Transverse colon (tissue), 4 donors: ENCODE measurements at regions not wholly inside any gene's neighbourhood (a gene's known extent, or its start where the extent isn't known, plus 50 kb on each side); places are given as distances from the start of the nearest gene placed in this dataset.

ENCODE experiments used
- DNase-seq: peaks from one replicate; pipeline ENCODE4 v3.0.0-alpha.2; 2019
- H3K27ac ChIP-seq, 4 donors: fragments of 200-600 bp; sonication (generic); 2 replicates each; pipeline ENCODE4 v1.5.1; 2016 to 2018; ENCODE audit warnings: inconsistent platforms in 4 of 4
- H3K27me3 ChIP-seq: fragments of 200-600 bp; sonication (generic); 2 replicates; pipeline ENCODE4 v1.5.1; 2017; ENCODE audit warnings: inconsistent platforms
- H3K36me3 ChIP-seq, 4 donors: fragments of 200-600 bp; sonication (generic); 2 replicates each; pipeline ENCODE4 v1.5.1; 2017 to 2019; ENCODE audit warnings: inconsistent platforms in 4 of 4
- H3K4me1 ChIP-seq, 4 donors: fragments of 200-600 bp; sonication (generic); 2 replicates each; pipeline ENCODE4 v1.5.1; 2017 to 2020; ENCODE audit warnings: inconsistent platforms in 4 of 4
- H3K4me3 ChIP-seq, 4 donors: fragments of 200-600 bp; sonication (generic); 1 replicate in 1 of 4; 2 replicates in 3 of 4; pipeline versions ENCODE4 v1.5.1 to v1.6.1; 2017 to 2019; ENCODE audit warnings: inconsistent platforms in 4 of 4
- H3K9me3 ChIP-seq, 2 donors: fragments of 200-600 bp; sonication (generic); 2 replicates each; pipeline ENCODE4 v1.5.1; 2017 to 2019; ENCODE audit warnings: inconsistent platforms in 2 of 2
- CTCF ChIP-seq, 5 experiments: fragments of 200-600 bp in 3 of 5; fragments of 450-650 bp in 2 of 5; sonication (generic) in 3 of 5; IDR thresholded peaks; 1 replicate in 2 of 5; 2 replicates in 3 of 5; pipeline ENCODE4 v1.5.1; 2016 to 2017; ENCODE audit warnings: antibody characterized with exemption in 5 of 5, inconsistent platforms in 3 of 5, mild to moderate bottlenecking in 2 of 5, moderate library complexity in 1 of 5
- EP300 ChIP-seq: sonication (generic); formaldehyde crosslinking; IDR thresholded peaks from one replicate; pipeline ENCODE4 v1.6.1; 2017; ENCODE audit warnings: antibody characterized with exemption, low read depth
- POLR2A ChIP-seq: fragments of 450-650 bp; IDR thresholded peaks from one replicate; pipeline ENCODE4 v1.6.1; 2016; ENCODE audit warnings: antibody characterized with exemption, mild to moderate bottlenecking, moderate library complexity
- POLR2AphosphoS5 ChIP-seq, 3 donors: sonication (generic); formaldehyde crosslinking; IDR thresholded peaks; one replicate each; pipeline ENCODE4 v1.6.1; 2016; ENCODE audit warnings: antibody characterized with exemption in 3 of 3
- WGBS, 2 donors: methylation state at CpG; one replicate each; pipeline ENCODE4 v1.1.5; 2018; ENCODE audit warnings: low coverage in 1 of 2; 5-methylcytosine and 5-hydroxymethylcytosine counted together
- in situ Hi-C, 4 donors: fragments of 200-750 bp; cut with MboI; loops; one replicate each; pipeline versions ENCODE4 v1.15.0 to v1.15.1; 2017; ENCODE audit warnings: low sequenced_read_pairs in 3 of 4, low pct_ligation_motif_present in 1 of 4, low pct_unique_long_range_greater_than_20kb in 1 of 4
- intact Hi-C: fragments of 100-400 bp; cut with DNase I; formaldehyde crosslinking; loops from one replicate; pipeline ENCODE4 v1.15.1; 2023; ENCODE audit warnings: low total_unique reads

DNA sequence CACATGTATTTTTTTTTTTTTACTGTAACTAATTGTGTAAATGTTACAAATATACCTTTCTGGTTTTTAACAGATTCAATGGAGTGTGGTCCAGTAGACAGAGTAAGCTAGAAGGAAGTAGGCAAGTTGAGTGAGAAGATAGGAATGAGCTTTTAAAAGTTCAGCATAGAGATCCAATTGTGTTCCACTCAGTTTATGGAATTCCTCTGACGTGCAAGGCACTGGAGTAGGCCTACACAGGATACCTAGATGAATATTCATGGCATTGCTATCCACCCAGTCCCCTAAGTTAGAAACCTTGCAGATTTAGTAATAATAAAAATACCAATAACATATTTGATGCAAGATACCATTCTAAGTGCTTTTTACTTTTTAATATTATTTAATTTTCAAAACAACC, 225.6 kb upstream of the ARID2 start:
- Histone ChIP-seq H3K4me1 (no peaks in the 10 kb centered on the region), H3K27ac (no peak overlapping the region), H3K36me3 (no peaks in the 10 kb centered on the region), H3K4me3 (no peak overlapping the region), H3K27me3 (no peaks in the 10 kb centered on the region), H3K9me3 (no peaks in the 10 kb centered on the region)
- in situ Hi-C loops: no loop called here
- intact Hi-C loops: no loop called here
- TF ChIP-seq POLR2AphosphoS5 (IDR thresholded peaks at IDR 0.05): no peak
- no peak for TF ChIP-seq POLR2A
- TF ChIP-seq EP300: no peak
- no peak for TF ChIP-seq CTCF (IDR thresholded peaks at IDR 0.05)
- no peak for DNase-seq
- 57 to 73% methylated on average over 1 of the region's 1 CpG for WGBS, 2 donors

DNA sequence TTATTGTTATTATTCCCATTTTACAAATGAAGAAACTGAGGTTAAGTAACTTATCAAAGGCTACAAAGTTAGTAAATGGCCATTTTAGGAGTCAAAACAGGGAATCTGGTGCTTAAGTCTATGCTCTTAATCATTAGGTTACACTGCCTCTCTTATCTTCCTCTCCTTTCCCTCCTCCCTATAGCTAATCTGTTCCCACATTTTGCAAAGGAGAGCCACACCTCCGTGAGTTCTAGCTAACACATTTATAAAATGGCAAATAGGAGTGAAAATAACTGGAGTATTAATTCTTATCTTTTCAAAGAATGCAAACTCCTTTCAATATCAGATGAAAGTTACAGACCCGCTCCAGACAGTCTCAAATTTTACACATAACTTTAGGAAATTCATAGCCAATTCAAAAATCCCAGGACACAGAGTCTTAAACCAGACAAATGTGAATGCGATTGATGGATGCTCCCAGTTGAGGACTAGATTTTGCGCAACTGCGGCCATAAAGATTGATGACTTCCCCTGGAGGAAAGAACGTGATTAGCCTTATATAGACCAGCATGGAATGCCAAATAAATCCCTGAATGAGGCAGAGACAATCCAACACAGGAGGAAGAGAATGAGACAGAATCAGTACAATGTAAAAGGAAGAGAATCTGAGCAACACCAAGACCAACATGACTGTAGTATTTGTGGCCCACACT, 225.0 kb upstream of the ARID2 start:
- Histone ChIP-seq H3K4me3 (no peak overlapping the region), H3K4me1 (no peaks in the 10 kb centered on the region), H3K27me3 (no peaks in the 10 kb centered on the region), H3K9me3 (no peaks in the 10 kb centered on the region), H3K27ac (no peak overlapping the region), H3K36me3 (no peaks in the 10 kb centered on the region)
- in situ Hi-C loops: no loop called here
- intact Hi-C loops: no loop called here
- no peak for DNase-seq
- WGBS, 2 donors: 83 to 85% methylated on average over 6 of the region's 6 CpGs
- no peak for TF ChIP-seq CTCF (IDR thresholded peaks at IDR 0.05)
- TF ChIP-seq EP300: no peak
- no peak for TF ChIP-seq POLR2A
- TF ChIP-seq POLR2AphosphoS5 (IDR thresholded peaks at IDR 0.05): no peak

- DNase-seq: no peak
- H3K4me3 ChIP-seq: no peak overlapping the region
- 85% methylated on average over 2 of the region's 2 CpGs; no CpG with 5 or more reads in 1 of the 2 donors for WGBS, 2 donors
- intact Hi-C loops (no loop called here), in situ Hi-C loops (no loop called here)
- H3K27me3 ChIP-seq: no peaks in the 10 kb centered on the region
- no peak overlapping the region for H3K27ac ChIP-seq
- no peaks in the 10 kb centered on the region for H3K9me3 ChIP-seq
- no peaks in the 10 kb centered on the region for H3K36me3 ChIP-seq
- no peaks in the 10 kb centered on the region for H3K4me1 ChIP-seq
- no peak for TF ChIP-seq CTCF (IDR thresholded peaks at IDR 0.05)
- TF ChIP-seq EP300: no peak
- TF ChIP-seq POLR2A: no peak
- no peak for TF ChIP-seq POLR2AphosphoS5 (IDR thresholded peaks at IDR 0.05)
Measured at GRCh38 chr12:45509187-45509586, 220.3 kb upstream of the ARID2 start.

- in situ Hi-C loops (no loop called here), intact Hi-C loops (no loop called here)
- Histone ChIP-seq H3K4me1 (no peaks in the 10 kb centered on the region), H3K9me3 (no peaks in the 10 kb centered on the region), H3K27me3 (no peaks in the 10 kb centered on the region), H3K36me3 (no peaks in the 10 kb centered on the region), H3K27ac (no peak overlapping the region), H3K4me3 (no peak overlapping the region)
- no peak for DNase-seq
- WGBS, 2 donors: 88% methylated on average over 1 of the region's 1 CpG; no CpG with 5 or more reads in 1 of the 2 donors
- no peak for TF ChIP-seq POLR2AphosphoS5 (IDR thresholded peaks at IDR 0.05)
- no peak for TF ChIP-seq CTCF (IDR thresholded peaks at IDR 0.05)
- no peak for TF ChIP-seq POLR2A
- TF ChIP-seq EP300: no peak
Measured at GRCh38 chr12:45509621-45510020, 219.9 kb upstream of the ARID2 start.
